GM06990 (cell line): ENCODE measurements at regions not wholly inside any gene's neighbourhood (a gene's known extent, or its start where the extent isn't known, plus 50 kb on each side); places are given as distances from the start of the nearest gene placed in this dataset.

ENCODE experiments used
- DNase-seq: peaks from one replicate; pipeline ENCODE4 v3.0.0-alpha.2; 2011; ENCODE audit not compliant: insufficient read length; ENCODE audit errors: extremely low read depth
- H3K27me3 ChIP-seq: replicated peaks from 2 replicates; pipeline ENCODE4 v1.6.0; 2011; ENCODE audit warnings: low read length; ENCODE audit not compliant: control insufficient read depth, insufficient read depth
- H3K36me3 ChIP-seq: 2 replicates; pipeline ENCODE4 v1.5.1; 2011; ENCODE audit warnings: low read length; ENCODE audit not compliant: control insufficient read depth, insufficient read depth
- H3K4me3 ChIP-seq: replicated peaks from 2 replicates; pipeline ENCODE4 v1.5.1; 2011; ENCODE audit warnings: low read depth, mild to moderate bottlenecking, control low read depth, low read length
- TF ChIP-seq, protein P1 (sequence below): IDR thresholded peaks from 2 replicates; pipeline ENCODE4 v1.5.1; 2011; ENCODE audit warnings: low read length, control low read depth, mild to moderate bottlenecking, inconsistent platforms; ENCODE audit not compliant: insufficient read depth, poor library complexity, severe bottlenecking

DNA sequence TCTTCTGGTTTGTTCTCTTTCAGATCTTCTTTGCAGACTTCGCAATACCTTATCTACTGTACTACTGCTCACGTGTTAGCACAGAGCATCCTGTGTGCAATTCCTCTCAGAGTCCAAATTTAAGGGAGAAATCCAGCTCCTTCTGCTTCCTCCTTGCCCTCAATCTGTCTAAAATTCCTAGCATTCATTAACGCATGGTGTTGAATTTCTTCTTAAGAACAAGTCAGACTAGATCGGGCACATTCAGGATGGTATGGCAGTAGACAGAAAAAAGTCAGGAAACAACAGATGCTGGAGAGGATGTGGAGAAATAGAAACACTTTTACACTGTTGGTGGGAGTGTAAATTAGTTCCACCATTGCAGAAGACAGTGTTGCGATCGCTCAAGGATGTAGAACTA, 206.1 kb upstream of the CDH7 start:
- no peak overlapping the region for H3K4me3 ChIP-seq
- H3K27me3 ChIP-seq, result no peaks in the 10 kb centered on the region
- no peak for DNase-seq
- TF ChIP-seq, protein P1, sequence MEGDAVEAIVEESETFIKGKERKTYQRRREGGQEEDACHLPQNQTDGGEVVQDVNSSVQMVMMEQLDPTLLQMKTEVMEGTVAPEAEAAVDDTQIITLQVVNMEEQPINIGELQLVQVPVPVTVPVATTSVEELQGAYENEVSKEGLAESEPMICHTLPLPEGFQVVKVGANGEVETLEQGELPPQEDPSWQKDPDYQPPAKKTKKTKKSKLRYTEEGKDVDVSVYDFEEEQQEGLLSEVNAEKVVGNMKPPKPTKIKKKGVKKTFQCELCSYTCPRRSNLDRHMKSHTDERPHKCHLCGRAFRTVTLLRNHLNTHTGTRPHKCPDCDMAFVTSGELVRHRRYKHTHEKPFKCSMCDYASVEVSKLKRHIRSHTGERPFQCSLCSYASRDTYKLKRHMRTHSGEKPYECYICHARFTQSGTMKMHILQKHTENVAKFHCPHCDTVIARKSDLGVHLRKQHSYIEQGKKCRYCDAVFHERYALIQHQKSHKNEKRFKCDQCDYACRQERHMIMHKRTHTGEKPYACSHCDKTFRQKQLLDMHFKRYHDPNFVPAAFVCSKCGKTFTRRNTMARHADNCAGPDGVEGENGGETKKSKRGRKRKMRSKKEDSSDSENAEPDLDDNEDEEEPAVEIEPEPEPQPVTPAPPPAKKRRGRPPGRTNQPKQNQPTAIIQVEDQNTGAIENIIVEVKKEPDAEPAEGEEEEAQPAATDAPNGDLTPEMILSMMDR, result no peak
- H3K36me3 ChIP-seq, result no peaks in the 10 kb centered on the region

DNA sequence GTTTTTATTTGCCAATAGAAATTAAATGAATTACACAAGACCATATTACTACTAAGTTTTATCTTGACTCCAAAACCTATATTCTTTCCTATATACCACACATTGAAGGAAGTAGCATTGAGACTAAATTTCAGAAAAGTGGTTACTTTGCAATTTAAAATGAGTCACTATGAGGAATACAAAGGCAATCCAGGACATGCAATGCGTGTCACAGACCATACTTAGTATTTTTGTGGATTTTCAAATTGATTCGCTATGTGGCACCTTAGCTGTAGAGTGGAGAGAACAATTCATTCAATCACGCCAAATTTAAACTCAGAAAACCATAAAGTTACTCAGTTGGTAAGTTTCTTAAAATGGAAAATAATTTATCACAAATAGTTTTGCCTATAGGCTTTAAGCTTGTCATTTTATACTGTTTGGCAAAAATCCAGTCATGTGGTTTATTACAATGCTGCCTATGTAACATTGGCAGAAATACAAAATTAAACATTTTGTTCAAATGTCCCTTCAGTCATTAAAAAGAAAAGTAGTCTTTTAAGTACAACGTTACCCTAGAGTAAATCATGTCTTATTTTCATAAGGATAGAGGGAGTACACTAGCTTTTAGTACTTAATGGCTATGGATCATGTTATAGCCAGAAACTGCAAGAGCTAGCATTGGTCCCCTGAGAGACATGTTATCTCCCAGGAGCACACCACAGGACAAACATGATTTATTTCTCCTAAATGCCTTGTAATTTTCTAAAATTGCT, 222.8 kb upstream of the CDH7 start:
- H3K27me3 ChIP-seq, result no peaks in the 10 kb centered on the region
- DNase-seq, result no peak
- no peaks in the 10 kb centered on the region for H3K36me3 ChIP-seq
- no peak overlapping the region for H3K4me3 ChIP-seq
- TF ChIP-seq, protein P1, result no peak

DNA sequence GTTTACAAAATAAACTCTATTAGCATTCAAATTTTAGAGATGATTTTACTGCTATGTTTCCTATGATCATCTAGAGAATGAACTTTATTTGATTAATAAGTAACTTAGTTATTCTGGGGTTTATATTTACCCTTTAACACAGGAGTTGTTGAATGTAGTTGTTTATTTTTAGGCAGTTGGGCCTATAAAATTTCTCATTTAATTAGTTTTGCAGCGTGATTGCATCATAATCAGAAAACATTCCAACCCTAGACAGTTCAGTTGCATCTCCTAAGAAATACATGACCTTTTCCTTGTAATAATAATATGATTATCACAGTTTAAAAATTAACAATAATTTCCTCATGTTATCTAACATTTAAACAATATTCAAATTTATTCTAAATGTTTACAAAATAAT, 224.7 kb upstream of the CDH7 start:
- DNase-seq, result no peak
- TF ChIP-seq, protein P1, result no peak

DNA sequence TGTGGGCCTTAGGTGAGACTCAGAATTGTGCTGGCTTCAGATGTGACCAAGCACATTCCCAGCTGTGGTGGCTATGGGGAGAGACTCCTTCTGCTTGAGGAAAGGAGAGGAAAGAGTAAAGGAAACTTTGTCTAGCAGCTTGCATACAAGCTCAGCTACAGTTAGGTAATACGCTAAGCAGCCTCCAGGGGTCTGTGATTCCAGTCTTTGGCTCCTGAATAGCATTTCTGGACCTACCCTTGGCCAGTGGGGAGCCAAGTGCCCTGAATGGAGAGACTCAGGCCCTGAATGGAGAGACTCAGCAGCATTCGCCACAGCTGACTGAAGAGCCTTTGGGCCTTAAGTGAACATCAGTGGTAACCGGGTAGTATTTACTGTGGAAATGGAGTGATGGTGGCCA, 227.4 kb upstream of the CDH7 start:
- TF ChIP-seq, protein P1, result no peak
- no peak for DNase-seq
- Histone ChIP-seq H3K4me3 (no peak overlapping the region), H3K36me3 (no peaks in the 10 kb centered on the region), H3K27me3 (no peaks in the 10 kb centered on the region)

More for the DNA sequence above, 224.7 kb upstream of the CDH7 start:
- Histone ChIP-seq H3K36me3 (no peaks in the 10 kb centered on the region), H3K4me3 (no peak overlapping the region), H3K27me3 (no peaks in the 10 kb centered on the region)

DNA sequence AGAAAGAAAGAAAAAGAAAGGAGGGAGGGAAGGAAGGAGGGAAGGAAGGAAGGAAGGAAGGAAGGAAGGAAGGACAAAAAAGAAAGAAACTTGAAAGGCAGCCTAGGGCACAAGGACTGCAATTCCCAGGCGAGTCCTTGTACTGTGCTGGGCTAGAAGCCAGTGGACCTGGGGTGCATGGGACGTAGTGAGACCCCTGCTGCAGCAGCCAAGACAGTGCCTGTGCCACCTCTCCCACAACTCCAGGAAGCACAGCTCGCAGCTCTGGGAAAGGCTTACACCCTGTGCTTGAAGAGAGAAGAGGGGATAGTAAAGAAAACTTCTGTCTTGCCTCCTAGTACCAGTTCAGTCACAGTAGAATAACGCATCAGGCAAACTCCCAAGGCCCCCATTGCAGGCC, 227.9 kb upstream of the CDH7 start:
- TF ChIP-seq, protein P1, result no peak
- Histone ChIP-seq H3K36me3 (no peaks in the 10 kb centered on the region), H3K27me3 (no peaks in the 10 kb centered on the region), H3K4me3 (no peak overlapping the region)
- DNase-seq, result no peak

DNA sequence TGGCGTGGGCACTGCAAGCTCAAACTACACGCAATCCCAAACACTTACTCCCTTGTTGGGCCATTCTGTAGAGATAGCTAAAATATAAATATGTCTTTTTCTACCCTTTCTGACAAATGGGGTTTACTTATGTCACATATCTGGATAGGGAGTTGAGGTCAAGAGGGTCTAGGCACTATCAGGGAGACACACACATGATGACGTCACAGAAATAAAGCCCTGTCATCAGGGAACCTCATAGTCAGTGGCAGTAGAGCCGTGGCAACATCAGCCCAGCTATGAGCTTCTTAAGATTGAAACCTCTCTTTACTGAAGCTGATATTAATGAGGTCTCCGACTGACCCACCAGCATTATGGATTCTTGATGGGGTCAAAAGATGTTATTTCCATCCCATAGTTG, 234.6 kb upstream of the CDH7 start:
- no peaks in the 10 kb centered on the region for H3K27me3 ChIP-seq
- TF ChIP-seq, protein P1, result no peak
- DNase-seq, result no peak
- H3K4me3 ChIP-seq, result no peak overlapping the region
- H3K36me3 ChIP-seq, result no peaks in the 10 kb centered on the region
